ENCODE measurements at regions not wholly inside any gene's neighbourhood (a gene's known extent, or its start where the extent isn't known, plus 50 kb on each side); places are given as distances from the start of the nearest gene placed in this dataset.
"Not testable (repeated sequence)": the region's sequence is repeated elsewhere in the genome, so short reads cannot be mapped to it uniquely, and the experiment has no call there.

GRCh38 chr6:169379495-169380070 is 125.9 kb upstream of the THBS2 start:
- no peak for DNase-seq

- DNase-seq: no peak
Measured at GRCh38 chr6:169378620-169379381, 125.2 kb upstream of the THBS2 start.

- no peak for DNase-seq
Measured at GRCh38 chr6:169376458-169376857, 122.8 kb upstream of the THBS2 start.

GRCh38 chr6:169372589-169372988 is 118.9 kb upstream of the THBS2 start:
- DNase-seq: no peak

GRCh38 chr6:169371344-169372127 is 117.9 kb upstream of the THBS2 start:
- DNase-seq: no peak

- DNase-seq: no peak
Measured at GRCh38 chr6:169370666-169371343, 117.2 kb upstream of the THBS2 start.

- DNase-seq: no peak
Measured at GRCh38 chr6:169370054-169370453, 116.4 kb upstream of the THBS2 start.

GRCh38 chr6:169368200-169368599 is 114.6 kb upstream of the THBS2 start:
- DNase-seq: no peak

- no peak for DNase-seq
Measured at GRCh38 chr6:169367507-169367906, 113.9 kb upstream of the THBS2 start.

GRCh38 chr6:169366258-169366901 is 112.7 kb upstream of the THBS2 start:
- no peak for DNase-seq

GRCh38 chr6:169365567-169366257 is 112.1 kb upstream of the THBS2 start:
- DNase-seq: no peak

GRCh38 chr6:169363590-169363989 is 109.9 kb upstream of the THBS2 start:
- DNase-seq: peak in 1 of 51 donors; percentile 4

- DNase-seq: no peak
Measured at GRCh38 chr6:169362501-169363121, 109.0 kb upstream of the THBS2 start.

GRCh38 chr6:169355001-169355400 is 101.4 kb upstream of the THBS2 start:
- DNase-seq: not testable (repeated sequence)

- DNase-seq: no peak
Measured at GRCh38 chr6:169345146-169345545, 91.5 kb upstream of the THBS2 start.

GRCh38 chr6:169344750-169345065 is 91.1 kb upstream of the THBS2 start:
- no peak for DNase-seq

- no peak for DNase-seq
Measured at GRCh38 chr6:169343886-169344749, 90.5 kb upstream of the THBS2 start.

GRCh38 chr6:169342710-169343109 is 89.1 kb upstream of the THBS2 start:
- DNase-seq: no peak

GRCh38 chr6:169341706-169342105 is 88.1 kb upstream of the THBS2 start:
- DNase-seq: no peak

- no peak for DNase-seq
Measured at GRCh38 chr6:169341065-169341464, 87.4 kb upstream of the THBS2 start.
